Body of pancreas (tissue), 4 donors: ENCODE measurements at regions not wholly inside any gene's neighbourhood (a gene's known extent, or its start where the extent isn't known, plus 50 kb on each side); places are given as distances from the start of the nearest gene placed in this dataset.

Experiments
- CTCF ChIP-seq, 7 experiments: fragments of 450-650 bp in 4 of 7; fragments of 200-600 bp in 3 of 7; sonication (generic) in 3 of 7; IDR thresholded peaks; one replicate each; pipeline ENCODE4 v1.5.1; 2016 to 2019; ENCODE audit warnings: antibody characterized with exemption in 7 of 7
- POLR2A ChIP-seq, 3 donors: fragments of 450-650 bp; IDR thresholded peaks; one replicate each; pipeline ENCODE4 v1.6.1; 2016; ENCODE audit warnings: antibody characterized with exemption in 3 of 3, mild to moderate bottlenecking in 2 of 3

- TF ChIP-seq CTCF (IDR thresholded peaks at IDR 0.05) = no peak
- TF ChIP-seq POLR2A (IDR thresholded peaks at IDR 0.05) = no peak
Observed at GRCh38 chr11:109857637-109858036, 235.6 kb upstream of the ZC3H12C start.
